K562 (cell line): ENCODE measurements at regions not wholly inside any gene's neighbourhood (a gene's known extent, or its start where the extent isn't known, plus 50 kb on each side); places are given as distances from the start of the nearest gene placed in this dataset.

Experiments used
- ATAC-seq: fragments of 200-7000 bp; cut with Tn5 transposase; 3 replicates; pipeline ENCODE4 v1.9.1; 2020; ENCODE audit warnings: moderate library complexity
- BruUV-seq: library from RNA; stranded (reverse); fragments of 400-500 nt; replicated peaks from 2 replicates; lab custom pipeline; 2021; lab: Mats Ljungman, UMichigan
- CTCF ChIA-PET: fragments of 300-600 bp; formaldehyde crosslinking; extraction: SDS; loops from one replicate; lab custom pipeline; 2021; ENCODE audit warnings: low intra/inter-chr PET ratio; lab: Yijun Ruan, JAX
- POLR2A ChIA-PET: fragments of 300-600, 350-650 bp; sonication (Branson Sonifier 250); formaldehyde crosslinking; extraction: SDS; loops from one replicate; lab custom pipeline; 2021; ENCODE audit warnings: antibody characterized with exemption, inconsistent platforms; lab: Yijun Ruan, JAX
- DNase-seq, 4 experiments: peaks; one replicate each; pipeline versions ENCODE4 v3.0.0 to v3.0.0-alpha.2; 2011 to 2018; ENCODE audit warnings: low spot score in 3 of 4, mixed read lengths in 3 of 4; ENCODE audit errors: extremely low read depth in 1 of 4
- FAIRE-seq: peaks from 2 replicates; lab custom pipeline; 2011; peaks lifted over from hg19 to GRCh38; lab: Jason Lieb, UNC
- H2AFZ ChIP-seq: 2 replicates; pipeline ENCODE4 v1.6.0; 2011; ENCODE audit warnings: low read depth, low read length, control low read depth, inconsistent platforms
- H3K27ac ChIP-seq: fragments of 200-600 bp; 3 replicates; pipeline ENCODE4 v1.8.0; 2011; ENCODE audit warnings: low read depth, mild to moderate bottlenecking, control low read depth, inconsistent platforms, low read length, moderate library complexity, mixed read lengths; ENCODE audit errors: extremely low read depth
- H3K27me3 ChIP-seq, 2 experiments: fragments of 300-600 bp in 1 of 2; 2 replicates in 1 of 2; 3 replicates in 1 of 2; pipeline versions ENCODE4 v1.6.0 to v1.8.0; 2011; ENCODE audit warnings: inconsistent platforms in 2 of 2, low read length in 2 of 2, mild to moderate bottlenecking in 1 of 2, mixed read lengths in 1 of 2, moderate library complexity in 1 of 2; ENCODE audit not compliant: control insufficient read depth in 2 of 2, insufficient read depth in 2 of 2
- H3K36me3 ChIP-seq: fragments of 300-600 bp; 3 replicates; pipeline ENCODE4 v1.8.0; 2011; ENCODE audit warnings: mild to moderate bottlenecking, low read length, inconsistent platforms; ENCODE audit not compliant: control insufficient read depth, insufficient read depth
- H3K4me1 ChIP-seq, 2 experiments: fragments of 200-600 bp in 1 of 2; replicated peaks in 1 of 2; 2 replicates in 1 of 2; 3 replicates in 1 of 2; pipeline versions ENCODE4 v1.5.1 to v1.8.0; 2011; ENCODE audit warnings: inconsistent platforms in 2 of 2, low read length in 2 of 2, mild to moderate bottlenecking in 1 of 2, mixed read lengths in 1 of 2, moderate library complexity in 1 of 2; ENCODE audit not compliant: control insufficient read depth in 2 of 2, insufficient read depth in 2 of 2
- H3K4me2 ChIP-seq: 2 replicates; pipeline ENCODE4 v1.6.1; 2011; ENCODE audit warnings: low read length, control low read depth, inconsistent platforms, mixed read lengths; ENCODE audit not compliant: insufficient read depth
- H3K4me3 ChIP-seq: fragments of 200-600 bp; sonication (generic), shearing (Covaris generic); 2 replicates; pipeline ENCODE4 v1.5.1; 2016; ENCODE audit warnings: control low read depth, inconsistent platforms
- H3K79me2 ChIP-seq: fragments of 200-600 bp; 3 replicates; pipeline ENCODE4 v1.8.0; 2011; ENCODE audit warnings: low read length, inconsistent platforms; ENCODE audit not compliant: control insufficient read depth, insufficient read depth
- H3K9ac ChIP-seq, 2 experiments: 2 replicates each; pipeline versions ENCODE4 v1.6.0 to v1.6.1; 2011; ENCODE audit warnings: low read depth in 2 of 2, low read length in 2 of 2, control low read depth in 1 of 2, inconsistent platforms in 1 of 2, mild to moderate bottlenecking in 1 of 2, mixed read lengths in 1 of 2; ENCODE audit not compliant: insufficient read depth in 1 of 2
- H3K9me1 ChIP-seq: one replicate; pipeline ENCODE4 v1.6.0; 2011; ENCODE audit warnings: inconsistent platforms, mild to moderate bottlenecking, low read length, moderate library complexity; ENCODE audit not compliant: control insufficient read depth, insufficient read depth
- H3K9me3 ChIP-seq: replicated peaks from 2 replicates; pipeline ENCODE4 v1.5.1; 2011; ENCODE audit warnings: low read depth, low read length, inconsistent platforms; ENCODE audit not compliant: control insufficient read depth, insufficient read depth
- H4K20me1 ChIP-seq: replicated peaks from 2 replicates; pipeline ENCODE4 v1.6.1; 2011; ENCODE audit warnings: low read length, inconsistent platforms, mixed read lengths; ENCODE audit not compliant: control insufficient read depth, insufficient read depth
- CTCFL ChIP-seq: IDR thresholded peaks from 2 replicates; pipeline ENCODE4 v1.6.1; 2011; ENCODE audit warnings: borderline replicate concordance, low read depth, mild to moderate bottlenecking, moderate library complexity, low read length; ENCODE audit not compliant: insufficient read depth, poor library complexity, severe bottlenecking
- ILK ChIP-seq: fragments of 450-650 bp; IDR thresholded peaks from 2 replicates; pipeline ENCODE4 v1.6.1; 2016; ENCODE audit warnings: missing genetic modification characterization, low read depth, mild to moderate bottlenecking, missing compliant biosample characterization, moderate library complexity, borderline replicate concordance
- KAT2B ChIP-seq: IDR thresholded peaks from one replicate; pipeline ENCODE4 v1.6.1; 2012; ENCODE audit warnings: low read depth, mild to moderate bottlenecking, control low read depth, inconsistent platforms, low read length, moderate library complexity
- RFX7 ChIP-seq: fragments of 250-450 bp; sonication (Bioruptor Pico); IDR thresholded peaks from 2 replicates; pipeline ENCODE4 v1.5.1; 2021; ENCODE audit warnings: mild to moderate bottlenecking
- ZNF354B ChIP-seq: fragments of 250-450 bp; sonication (Bioruptor Pico); IDR thresholded peaks from 2 replicates; pipeline ENCODE4 v1.4.0; 2020
- ZNF431 ChIP-seq: sonication (generic); formaldehyde crosslinking; IDR thresholded peaks from 2 replicates; pipeline ENCODE4 v1.8.0; 2022; ENCODE audit warnings: mild to moderate bottlenecking, missing genetic modification reagents
- ZNF79 ChIP-seq: fragments of 250-450 bp; sonication (Bioruptor Pico); IDR thresholded peaks from 2 replicates; pipeline ENCODE4 v1.4.0; 2020; ENCODE audit warnings: low read depth, mild to moderate bottlenecking, moderate library complexity
- WGBS: fragments of 100-300 bp; shearing (Covaris generic); methylation state at CpG from one replicate; pipeline ENCODE4 v1.1.6; 2016; ENCODE audit warnings: low coverage, mixed read lengths; ENCODE audit not compliant: insufficient coverage; ENCODE audit errors: missing lambda C conversion rate; 5-methylcytosine and 5-hydroxymethylcytosine counted together
- in situ Hi-C: fragments of 300-500 bp; cut with MboI; formaldehyde crosslinking; loops from 4 replicates; pipeline ENCODE4 v1.15.0; 2018; ENCODE audit warnings: inconsistent platforms, mixed read lengths
- intact Hi-C: fragments of 100-400 bp; cut with micrococcal nuclease; formaldehyde crosslinking; loops from 2 replicates; pipeline ENCODE4 v1.14.2; 2022

- H3K4me1 ChIP-seq = no peaks in the 10 kb centered on the region; a peak in 1 of 5 replicates
- ChIA-PET CTCF (no interaction called here), POLR2A (interaction anchor here (1.4 kb wide), 1 partner anchor 9 kb away, joined by 7 read pairs; no protein-coding TSS in a partner anchor)
- no peaks in the 10 kb centered on the region for H3K27me3 ChIP-seq
- H3K36me3 ChIP-seq = no peaks in the 10 kb centered on the region
- 3% methylated on average over 7 of the region's 7 CpGs for WGBS
- no peaks in the 10 kb centered on the region for H4K20me1 ChIP-seq
- no peaks in the 10 kb centered on the region for H3K9me1 ChIP-seq
- H2AFZ ChIP-seq = no peak overlapping the region
- no peak overlapping the region for H3K9ac ChIP-seq
- ATAC-seq = no peak
- no peak overlapping the region for H3K4me3 ChIP-seq
- in situ Hi-C loops (no loop called here), intact Hi-C loops (no loop called here)
- H3K9me3 ChIP-seq = no peaks in the 10 kb centered on the region
- peak; percentile 19 for FAIRE-seq
- H3K79me2 ChIP-seq = no peaks in the 10 kb centered on the region
- no peak overlapping the region for H3K27ac ChIP-seq
- no peak overlapping the region for H3K4me2 ChIP-seq
- BruUV-seq = no TSS peak
- DNase-seq = no peak
- no peak for TF ChIP-seq KAT2B
- no peak for TF ChIP-seq ZNF354B (CRISPR knock-in tag)
- no peak for TF ChIP-seq RFX7 (CRISPR knock-in tag)
- TF ChIP-seq ILK (tag) = no peak
- TF ChIP-seq ZNF431 = no peak
- TF ChIP-seq ZNF79 (CRISPR knock-in tag) = no peak
- no peak for TF ChIP-seq CTCFL
Observed at GRCh38 chr6:105952772-105953690, 133.1 kb upstream of the PRDM1 start.
